ENCODE measurements at regions not wholly inside any gene's neighbourhood (a gene's known extent, or its start where the extent isn't known, plus 50 kb on each side); places are given as distances from the start of the nearest gene placed in this dataset. TPM values are rescaled to one million over a fixed set of nuclear protein-coding genes. Genes with fewer than 3 reads are reported as not detected.

DNA sequence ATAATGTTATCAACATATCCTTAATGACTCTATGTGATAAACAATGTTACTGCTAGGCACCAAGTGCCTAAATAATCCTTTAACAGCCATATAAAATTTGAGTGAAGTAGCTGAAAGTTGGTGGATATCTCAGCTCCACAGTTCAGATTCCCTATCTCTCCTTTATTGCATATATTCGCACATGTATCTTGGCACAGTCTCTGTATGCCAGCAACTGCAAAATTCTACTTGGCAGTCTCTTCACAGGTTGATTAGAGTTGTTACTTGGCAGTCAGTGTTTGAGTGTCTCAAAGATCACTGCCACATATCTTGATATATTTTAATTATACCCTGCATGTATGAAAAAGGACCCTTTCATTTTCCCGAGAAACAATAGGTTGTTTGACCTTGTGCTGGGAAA, 879.3 kb downstream of the OLFM4 start:
- DNase-seq (ENCODE audit: low read depth), result no peak
- TF ChIP-seq, protein P1, sequence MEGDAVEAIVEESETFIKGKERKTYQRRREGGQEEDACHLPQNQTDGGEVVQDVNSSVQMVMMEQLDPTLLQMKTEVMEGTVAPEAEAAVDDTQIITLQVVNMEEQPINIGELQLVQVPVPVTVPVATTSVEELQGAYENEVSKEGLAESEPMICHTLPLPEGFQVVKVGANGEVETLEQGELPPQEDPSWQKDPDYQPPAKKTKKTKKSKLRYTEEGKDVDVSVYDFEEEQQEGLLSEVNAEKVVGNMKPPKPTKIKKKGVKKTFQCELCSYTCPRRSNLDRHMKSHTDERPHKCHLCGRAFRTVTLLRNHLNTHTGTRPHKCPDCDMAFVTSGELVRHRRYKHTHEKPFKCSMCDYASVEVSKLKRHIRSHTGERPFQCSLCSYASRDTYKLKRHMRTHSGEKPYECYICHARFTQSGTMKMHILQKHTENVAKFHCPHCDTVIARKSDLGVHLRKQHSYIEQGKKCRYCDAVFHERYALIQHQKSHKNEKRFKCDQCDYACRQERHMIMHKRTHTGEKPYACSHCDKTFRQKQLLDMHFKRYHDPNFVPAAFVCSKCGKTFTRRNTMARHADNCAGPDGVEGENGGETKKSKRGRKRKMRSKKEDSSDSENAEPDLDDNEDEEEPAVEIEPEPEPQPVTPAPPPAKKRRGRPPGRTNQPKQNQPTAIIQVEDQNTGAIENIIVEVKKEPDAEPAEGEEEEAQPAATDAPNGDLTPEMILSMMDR (IDR thresholded peaks at IDR 0.05; ENCODE audit: insufficient read depth, low read depth, low read length), result no peak
- H3K4me3 ChIP-seq (ENCODE audit: low read depth, low read length), result no peak overlapping the region

DNA sequence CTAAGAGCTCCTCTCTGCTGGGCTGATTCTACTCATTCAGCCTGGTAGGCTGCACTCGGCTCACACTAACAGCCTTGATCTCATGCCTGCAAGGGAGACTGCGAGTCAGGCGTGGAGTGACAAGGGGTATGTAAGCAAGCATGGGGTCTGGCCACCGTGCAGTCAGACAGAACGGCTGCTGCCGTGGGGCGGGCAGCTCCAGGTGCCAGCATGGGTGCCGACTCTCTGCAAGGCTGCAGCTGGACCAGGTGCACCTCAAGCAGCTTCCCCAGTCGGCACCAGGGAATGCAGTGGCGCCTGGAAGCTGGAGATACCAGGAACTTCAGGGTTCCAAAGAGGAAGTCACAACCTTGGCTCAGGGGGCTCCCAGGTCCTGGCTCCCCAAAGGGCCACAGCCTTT, 892.3 kb downstream of the OLFM4 start:
- DNase-seq (ENCODE audit: low read depth), result no peak
- no peak overlapping the region for H3K4me3 ChIP-seq (ENCODE audit: low read depth, low read length)
- TF ChIP-seq, protein P1 (IDR thresholded peaks at IDR 0.05; ENCODE audit: insufficient read depth, low read depth, low read length), result no peak

DNA sequence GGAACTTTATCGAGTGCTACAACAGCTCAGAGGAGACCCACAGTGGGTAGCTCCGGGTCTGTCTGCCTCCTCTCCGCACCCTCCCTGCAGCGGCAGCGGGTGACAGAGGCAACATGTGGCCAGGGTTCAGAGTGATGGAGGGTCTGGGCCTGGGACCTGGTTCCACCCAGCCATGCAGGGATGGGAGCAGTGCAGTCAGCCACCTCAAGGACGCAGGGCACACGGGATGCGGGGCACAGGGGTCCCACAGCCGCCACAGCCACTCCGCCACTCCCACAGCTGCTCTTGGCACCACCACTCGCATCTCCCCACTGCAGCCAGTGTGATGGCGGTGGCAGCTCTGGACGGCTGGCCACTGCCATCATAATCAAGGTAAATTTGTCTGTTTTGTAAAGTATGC, 892.9 kb downstream of the OLFM4 start:
- DNase-seq (ENCODE audit: low read depth), result no peak
- no peak overlapping the region for H3K4me3 ChIP-seq (ENCODE audit: low read depth, low read length)
- TF ChIP-seq, protein P1 (IDR thresholded peaks at IDR 0.05; ENCODE audit: insufficient read depth, low read depth, low read length), result no peak

DNA sequence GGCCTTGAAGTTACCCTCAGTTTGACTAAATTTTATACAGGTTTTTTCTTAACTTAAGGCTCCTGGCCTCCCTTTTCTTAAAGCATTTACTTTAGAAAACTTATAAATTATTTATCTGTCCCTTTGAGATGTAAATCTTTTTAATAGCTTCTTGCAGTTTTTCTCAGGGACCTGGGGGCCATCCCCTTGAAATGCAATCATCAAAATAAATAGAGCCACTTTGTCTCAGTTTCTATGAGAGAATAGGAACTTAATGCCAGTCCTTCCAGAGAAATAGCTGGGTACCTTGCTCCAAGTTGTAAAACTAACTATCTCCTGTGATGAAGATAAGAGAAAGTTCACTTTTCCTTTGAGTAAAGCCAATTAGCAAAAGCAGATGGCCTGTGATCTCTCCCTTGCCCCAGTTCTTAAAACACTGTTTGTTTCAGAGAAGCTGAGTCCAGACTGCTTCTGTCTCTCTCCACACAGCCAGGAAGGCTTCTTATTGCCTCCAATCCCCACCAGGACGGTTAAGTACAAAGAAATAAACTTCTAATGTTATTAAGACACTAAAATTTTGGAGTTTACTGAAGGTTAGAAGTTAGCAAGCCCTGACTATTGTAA, 913.1 kb downstream of the OLFM4 start:
- no peak overlapping the region for H3K4me3 ChIP-seq (ENCODE audit: low read depth, low read length)
- TF ChIP-seq, protein P1 (IDR thresholded peaks at IDR 0.05; ENCODE audit: insufficient read depth, low read depth, low read length), result no peak
- no peak for DNase-seq (ENCODE audit: low read depth)

DNA sequence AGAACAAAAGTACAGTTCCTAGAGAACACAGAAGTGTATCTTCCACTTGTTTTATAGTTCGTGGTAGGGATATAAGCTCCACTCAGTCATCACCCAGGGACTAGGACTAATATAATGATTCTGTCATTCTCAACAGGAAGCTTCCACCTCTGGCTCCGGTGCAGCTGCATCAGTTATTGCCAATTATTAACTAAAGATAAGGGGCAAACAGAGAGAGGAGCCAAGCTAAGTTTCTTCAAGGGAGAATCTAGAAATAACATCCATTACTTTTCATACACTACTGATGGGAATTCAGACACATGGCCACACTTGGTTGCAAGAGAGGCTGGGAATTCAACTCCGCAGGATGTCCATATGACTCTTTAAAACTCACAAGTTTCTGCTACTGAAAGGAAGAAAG, 917.9 kb downstream of the OLFM4 start:
- no peak for DNase-seq (ENCODE audit: low read depth)
- TF ChIP-seq, protein P1 (IDR thresholded peaks at IDR 0.05; ENCODE audit: insufficient read depth, low read depth, low read length), result no peak
- H3K4me3 ChIP-seq (ENCODE audit: low read depth, low read length), result no peak overlapping the region

DNA sequence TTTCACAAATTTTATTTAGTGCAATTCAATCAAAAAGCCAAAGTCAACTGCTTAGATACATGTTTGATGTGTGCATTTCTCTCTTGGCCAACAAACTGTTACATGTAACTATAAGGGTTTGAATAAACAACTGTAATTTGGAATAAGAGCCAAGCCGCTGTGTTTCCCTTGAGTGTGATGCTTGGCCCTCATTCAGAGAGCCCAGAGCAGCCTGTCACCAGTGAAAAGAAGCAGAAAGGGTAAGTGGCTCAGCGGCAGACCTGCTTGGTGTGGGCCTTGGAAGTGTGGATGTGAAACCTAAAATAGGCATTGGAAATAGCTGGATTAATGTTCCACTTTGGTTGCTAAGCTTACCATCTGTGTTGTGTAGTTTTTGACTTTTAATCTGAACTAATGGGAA, 924.6 kb downstream of the OLFM4 start:
- H3K4me3 ChIP-seq (ENCODE audit: low read depth, low read length), result no peak overlapping the region
- TF ChIP-seq, protein P1 (IDR thresholded peaks at IDR 0.05; ENCODE audit: insufficient read depth, low read depth, low read length), result no peak
- DNase-seq (ENCODE audit: low read depth), result no peak

Small RNA genes in the stretch of these regions (small RNA-seq; reads per million reads assigned to genes)
- not detected for gene RN7SL618P
